Omental fat pad (tissue), 3 donors: ENCODE measurements at regions not wholly inside any gene's neighbourhood (a gene's known extent, or its start where the extent isn't known, plus 50 kb on each side); places are given as distances from the start of the nearest gene placed in this dataset.
A peak's percentile ranks its signal among the peaks of the same experiment; 100 is the strongest.
"Not testable (repeated sequence)": the region's sequence is repeated elsewhere in the genome, so short reads cannot be mapped to it uniquely, and the experiment has no call there.

ENCODE experiments used
- ATAC-seq: fragments of 150-250 bp; one replicate; pipeline ENCODE4 v1.9.1; 2016; ENCODE audit warnings: mild to moderate bottlenecking, moderate library complexity; ENCODE audit not compliant: low FRiP score
- DNase-seq: peaks from one replicate; pipeline ENCODE4 v3.0.0-alpha.2; 2019; ENCODE audit warnings: low spot score
- TF ChIP-seq, protein P1 (sequence below), 3 donors: fragments of 450-650 bp; IDR thresholded peaks; one replicate each; pipeline ENCODE4 v1.5.1; 2016 to 2017; ENCODE audit warnings: antibody characterized with exemption in 3 of 3, mild to moderate bottlenecking in 3 of 3, moderate library complexity in 2 of 3

DNA sequence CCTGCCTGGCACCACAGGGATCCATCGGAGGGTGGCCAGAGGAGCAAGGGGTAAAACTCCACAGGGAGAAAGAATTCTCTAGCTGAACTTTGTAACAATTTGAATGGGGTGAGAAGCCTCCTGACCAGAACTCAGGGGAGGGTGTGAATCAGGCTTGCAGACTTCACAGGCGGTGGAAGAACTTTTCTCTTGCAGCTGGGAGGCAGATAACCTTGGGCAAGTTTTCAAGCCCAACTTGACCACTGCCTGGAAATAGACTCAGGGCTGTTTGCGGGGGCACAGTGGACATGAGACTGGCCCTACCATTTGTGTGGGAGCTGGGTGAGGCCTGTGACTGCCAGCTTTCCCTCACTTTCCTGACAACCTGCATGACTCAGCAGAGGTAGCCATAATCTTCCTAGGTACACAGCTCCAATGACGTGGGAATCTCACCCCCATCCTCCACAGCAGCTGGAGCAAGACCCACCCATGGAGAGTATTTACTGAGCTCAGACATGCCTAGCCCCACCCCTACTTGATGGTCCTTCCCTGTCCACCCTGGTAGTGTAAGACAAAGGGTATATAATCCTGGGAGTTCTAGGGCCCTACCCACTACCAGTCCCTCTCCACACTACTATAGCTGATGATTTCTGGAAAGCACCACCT lies 210.0 kb upstream of the AGTR2 start:
- DNase-seq (no peak), ATAC-seq (no peak)
- TF ChIP-seq, protein P1, sequence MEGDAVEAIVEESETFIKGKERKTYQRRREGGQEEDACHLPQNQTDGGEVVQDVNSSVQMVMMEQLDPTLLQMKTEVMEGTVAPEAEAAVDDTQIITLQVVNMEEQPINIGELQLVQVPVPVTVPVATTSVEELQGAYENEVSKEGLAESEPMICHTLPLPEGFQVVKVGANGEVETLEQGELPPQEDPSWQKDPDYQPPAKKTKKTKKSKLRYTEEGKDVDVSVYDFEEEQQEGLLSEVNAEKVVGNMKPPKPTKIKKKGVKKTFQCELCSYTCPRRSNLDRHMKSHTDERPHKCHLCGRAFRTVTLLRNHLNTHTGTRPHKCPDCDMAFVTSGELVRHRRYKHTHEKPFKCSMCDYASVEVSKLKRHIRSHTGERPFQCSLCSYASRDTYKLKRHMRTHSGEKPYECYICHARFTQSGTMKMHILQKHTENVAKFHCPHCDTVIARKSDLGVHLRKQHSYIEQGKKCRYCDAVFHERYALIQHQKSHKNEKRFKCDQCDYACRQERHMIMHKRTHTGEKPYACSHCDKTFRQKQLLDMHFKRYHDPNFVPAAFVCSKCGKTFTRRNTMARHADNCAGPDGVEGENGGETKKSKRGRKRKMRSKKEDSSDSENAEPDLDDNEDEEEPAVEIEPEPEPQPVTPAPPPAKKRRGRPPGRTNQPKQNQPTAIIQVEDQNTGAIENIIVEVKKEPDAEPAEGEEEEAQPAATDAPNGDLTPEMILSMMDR (IDR thresholded peaks at IDR 0.05) = no peak

DNA sequence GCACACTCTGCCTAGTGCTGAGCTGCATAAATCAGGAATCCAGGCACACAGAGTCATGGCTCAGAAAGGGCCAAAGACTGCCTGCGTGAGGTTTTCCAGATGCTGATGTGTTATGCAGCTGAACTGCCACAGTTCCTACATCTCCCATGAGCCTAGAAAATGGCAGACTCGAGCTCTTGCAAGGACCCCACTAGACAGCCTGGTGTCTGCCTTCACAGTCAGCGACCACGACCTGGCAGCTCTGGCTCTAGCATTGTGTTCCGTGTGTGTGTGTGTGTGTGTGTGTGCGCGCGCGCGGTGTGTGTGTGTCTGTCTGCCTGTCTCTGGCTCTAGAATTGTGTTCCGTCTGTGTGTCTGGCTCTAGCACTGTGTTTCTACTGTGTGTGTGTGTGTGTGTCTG lies 203.6 kb upstream of the AGTR2 start:
- no peak for DNase-seq
- TF ChIP-seq, protein P1 (IDR thresholded peaks at IDR 0.05) = no peak
- ATAC-seq = no peak

DNA sequence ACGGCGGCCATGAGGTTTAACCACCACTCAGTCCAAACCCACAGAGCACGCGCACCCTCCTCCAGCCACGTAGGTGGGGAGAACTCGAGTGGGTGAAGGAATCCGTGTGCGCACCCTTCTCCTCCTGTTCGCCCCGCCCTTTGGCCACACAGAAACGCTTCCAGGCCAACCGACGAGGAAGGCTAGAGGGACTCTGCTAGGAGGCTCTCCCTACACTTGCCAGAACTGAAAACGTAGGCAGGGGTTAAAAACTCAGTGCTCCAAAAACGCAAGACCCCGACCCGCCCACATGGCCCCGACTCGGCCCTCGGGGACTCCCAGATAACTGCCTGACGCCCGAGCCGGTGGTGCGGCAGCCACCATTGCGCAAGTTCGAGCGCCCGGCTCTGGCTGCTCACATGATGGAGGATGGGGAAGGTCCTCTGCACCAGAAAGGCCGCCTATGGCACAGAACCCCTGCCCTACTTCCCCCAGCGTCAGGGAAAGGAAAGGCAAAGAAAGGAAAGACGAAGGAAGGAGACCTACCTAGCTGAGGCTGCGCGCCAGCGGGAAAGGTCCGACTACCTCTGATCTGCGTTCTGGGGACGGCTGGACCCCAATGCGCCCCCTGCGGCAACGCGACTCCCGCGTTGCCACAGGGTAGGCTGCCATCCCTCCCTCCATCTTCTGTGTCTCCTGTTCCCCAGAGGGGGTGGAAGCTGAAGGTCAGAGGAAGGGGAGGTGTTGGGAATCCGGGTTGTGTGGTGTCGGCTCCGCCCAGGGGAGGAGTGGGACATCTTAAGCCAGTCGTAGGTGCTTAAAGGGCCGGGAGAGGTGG lies 201.9 kb upstream of the AGTR2 start:
- no peak for DNase-seq
- ATAC-seq = peak; percentile 80
- TF ChIP-seq, protein P1 (IDR thresholded peaks at IDR 0.05) = no peak

DNA sequence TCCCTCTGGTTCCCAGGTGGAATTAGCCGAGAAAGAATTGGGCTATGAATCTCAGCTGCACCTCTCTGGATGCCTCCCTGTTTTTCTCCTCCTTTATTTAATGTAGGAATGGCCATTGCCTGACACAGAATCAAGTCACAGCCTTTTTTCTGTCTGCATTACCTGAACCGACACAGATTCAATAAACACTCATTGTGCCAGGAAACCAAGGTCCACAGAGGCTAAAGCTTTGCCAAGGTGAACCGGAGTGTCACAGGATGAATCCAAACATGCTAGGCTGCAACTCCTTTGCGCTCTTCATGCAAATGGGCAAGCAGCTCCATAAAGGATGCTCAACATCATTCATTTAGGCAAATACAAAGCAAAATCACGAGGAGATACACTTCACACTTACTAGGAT lies 199.8 kb upstream of the AGTR2 start:
- DNase-seq = no peak
- TF ChIP-seq, protein P1 (IDR thresholded peaks at IDR 0.05) = no peak
- no peak for ATAC-seq

DNA sequence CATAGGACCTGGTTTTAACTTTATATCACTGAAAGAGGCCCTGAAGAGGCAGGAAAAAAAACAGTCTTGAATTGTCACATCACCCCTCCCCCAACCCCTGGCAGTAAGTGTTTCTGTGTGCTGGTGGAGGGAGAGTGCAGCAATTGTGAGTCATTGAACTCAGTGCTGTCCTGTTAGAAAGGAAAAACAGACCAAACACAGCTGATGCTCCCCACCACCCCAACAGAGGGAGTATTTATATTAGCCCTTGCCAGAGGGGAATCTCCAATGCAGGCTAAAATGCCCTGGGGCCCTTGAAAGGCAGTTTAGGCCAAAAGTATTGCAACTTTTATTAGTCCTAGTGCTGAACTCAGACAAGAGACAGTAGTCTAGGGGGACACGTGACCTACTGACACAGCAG lies 197.8 kb upstream of the AGTR2 start:
- TF ChIP-seq, protein P1 (IDR thresholded peaks at IDR 0.05) = no peak
- DNase-seq = no peak
- ATAC-seq = no peak

DNA sequence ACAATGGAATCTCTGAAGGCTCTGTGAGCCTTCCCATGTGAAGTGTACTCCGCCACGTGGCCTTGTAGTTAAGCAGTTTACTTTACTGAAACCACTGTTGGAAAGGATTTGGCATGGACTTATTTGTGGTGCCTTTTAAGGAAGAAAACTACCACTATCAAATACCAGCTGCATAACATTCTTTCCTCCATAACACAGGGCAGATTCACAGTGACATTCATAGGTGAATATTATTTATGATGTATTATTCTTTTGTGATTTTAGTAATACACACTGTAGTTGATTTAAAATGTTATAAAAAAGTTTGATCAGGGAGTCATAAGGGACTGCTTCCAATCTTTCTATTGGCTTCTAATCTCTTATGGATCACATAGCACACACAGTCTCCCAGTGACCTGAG lies 192.5 kb upstream of the AGTR2 start:
- no peak for ATAC-seq
- TF ChIP-seq, protein P1 (IDR thresholded peaks at IDR 0.05) = no peak
- no peak for DNase-seq

DNA sequence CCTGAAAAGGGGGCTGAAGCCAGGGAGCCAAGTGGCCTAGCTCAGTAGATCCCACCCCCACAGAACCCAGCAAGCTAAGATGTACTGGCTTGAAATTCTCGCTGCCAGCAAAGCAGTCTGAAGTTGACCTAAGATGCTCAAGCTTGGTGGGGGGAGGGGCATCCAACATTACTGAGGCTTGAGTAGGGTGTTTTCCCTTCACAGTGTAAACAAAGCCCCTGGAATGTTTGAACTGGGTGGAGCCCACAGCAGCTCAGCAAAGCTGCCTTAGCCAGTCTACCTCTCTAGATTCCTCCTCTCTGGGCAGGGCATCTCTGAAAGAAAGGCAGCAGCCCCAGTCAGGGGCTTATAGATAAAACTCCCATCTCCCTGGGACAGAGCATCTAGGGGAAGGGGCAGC lies 187.4 kb upstream of the AGTR2 start:
- DNase-seq, ATAC-seq: not testable (repeated sequence)

DNA sequence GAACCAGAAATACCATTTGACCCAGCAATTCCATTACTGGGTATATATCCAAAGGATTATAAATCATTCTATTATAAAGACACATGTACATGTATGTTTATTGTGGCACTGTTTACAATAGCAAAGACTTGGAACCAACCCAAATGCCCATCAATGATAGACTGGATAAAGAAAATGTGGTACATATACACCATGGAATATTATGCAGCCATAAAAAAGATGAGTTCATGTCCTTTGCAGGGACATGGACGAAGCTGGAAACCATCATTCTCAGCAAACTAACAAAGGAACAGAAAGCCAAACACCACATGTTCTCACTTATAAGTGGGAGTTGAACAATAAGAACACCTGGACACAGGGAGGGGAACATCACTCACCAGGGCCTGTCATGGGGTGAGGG lies 183.1 kb upstream of the AGTR2 start:
- ATAC-seq, DNase-seq: not testable (repeated sequence)
